ENCODE measurements at regions not wholly inside any gene's neighbourhood (a gene's known extent, or its start where the extent isn't known, plus 50 kb on each side); places are given as distances from the start of the nearest gene placed in this dataset.
"Not testable (repeated sequence)": the region's sequence is repeated elsewhere in the genome, so short reads cannot be mapped to it uniquely, and the experiment has no call there.

DNA sequence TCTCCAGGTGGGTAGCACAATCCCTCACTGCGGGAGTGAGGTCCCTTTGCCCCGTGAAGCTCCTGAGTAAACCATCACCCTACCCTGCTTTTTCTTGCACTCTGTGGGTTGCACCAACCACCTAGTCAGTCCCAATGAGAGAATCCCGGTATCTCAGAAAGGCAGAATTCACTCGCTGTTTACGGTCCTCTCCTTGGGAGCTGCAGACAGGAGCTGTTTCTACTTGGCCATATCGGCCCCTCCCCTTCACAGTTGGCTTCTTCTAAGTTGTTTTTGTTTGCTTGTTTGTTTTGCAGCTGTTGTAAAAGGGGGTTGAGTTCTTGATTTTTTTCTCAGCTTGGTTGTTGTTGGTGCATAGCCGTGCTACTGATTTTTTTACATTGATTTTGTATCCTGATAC, 237.0 kb upstream of the RASA1 start:
- Histone ChIP-seq H3K4me2 (ENCODE audit: low read length) (no peak overlapping the region), H3K9ac (no peak overlapping the region), H3K4me3 (ENCODE audit: low read depth, low read length) (no peak overlapping the region), H3K36me3 (ENCODE audit: control insufficient read depth, insufficient read depth, low read length) (no peaks in the 10 kb centered on the region), H3K27me3 (ENCODE audit: control insufficient read depth, insufficient read depth, low read length) (no peaks in the 10 kb centered on the region), H2AFZ (no peak overlapping the region), H3K27ac (no peak overlapping the region), H3K4me1 (no peaks in the 10 kb centered on the region), H3K9me3 (ENCODE audit: control insufficient read depth, low read length) (no peaks in the 10 kb centered on the region), H3K79me2 (no peaks in the 10 kb centered on the region)
- TF ChIP-seq, protein P1, sequence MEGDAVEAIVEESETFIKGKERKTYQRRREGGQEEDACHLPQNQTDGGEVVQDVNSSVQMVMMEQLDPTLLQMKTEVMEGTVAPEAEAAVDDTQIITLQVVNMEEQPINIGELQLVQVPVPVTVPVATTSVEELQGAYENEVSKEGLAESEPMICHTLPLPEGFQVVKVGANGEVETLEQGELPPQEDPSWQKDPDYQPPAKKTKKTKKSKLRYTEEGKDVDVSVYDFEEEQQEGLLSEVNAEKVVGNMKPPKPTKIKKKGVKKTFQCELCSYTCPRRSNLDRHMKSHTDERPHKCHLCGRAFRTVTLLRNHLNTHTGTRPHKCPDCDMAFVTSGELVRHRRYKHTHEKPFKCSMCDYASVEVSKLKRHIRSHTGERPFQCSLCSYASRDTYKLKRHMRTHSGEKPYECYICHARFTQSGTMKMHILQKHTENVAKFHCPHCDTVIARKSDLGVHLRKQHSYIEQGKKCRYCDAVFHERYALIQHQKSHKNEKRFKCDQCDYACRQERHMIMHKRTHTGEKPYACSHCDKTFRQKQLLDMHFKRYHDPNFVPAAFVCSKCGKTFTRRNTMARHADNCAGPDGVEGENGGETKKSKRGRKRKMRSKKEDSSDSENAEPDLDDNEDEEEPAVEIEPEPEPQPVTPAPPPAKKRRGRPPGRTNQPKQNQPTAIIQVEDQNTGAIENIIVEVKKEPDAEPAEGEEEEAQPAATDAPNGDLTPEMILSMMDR (IDR thresholded peaks at IDR 0.05), result no peak

- Histone ChIP-seq H3K9ac (no peak overlapping the region), H3K27me3 (ENCODE audit: control insufficient read depth, insufficient read depth, low read length) (no peaks in the 10 kb centered on the region), H3K27ac (no peak overlapping the region), H3K4me1 (no peaks in the 10 kb centered on the region), H3K36me3 (ENCODE audit: control insufficient read depth, insufficient read depth, low read length) (no peaks in the 10 kb centered on the region), H3K79me2 (no peaks in the 10 kb centered on the region), H2AFZ (no peak overlapping the region), H3K9me3 (ENCODE audit: control insufficient read depth, low read length) (no peaks in the 10 kb centered on the region), H3K4me2 (ENCODE audit: low read length) (no peak overlapping the region), H3K4me3 (ENCODE audit: low read depth, low read length) (no peak overlapping the region)
- TF ChIP-seq, protein P1 (IDR thresholded peaks at IDR 0.05), result no peak
Measured at GRCh38 chr5:87034557-87034956, 233.1 kb upstream of the RASA1 start.

DNA sequence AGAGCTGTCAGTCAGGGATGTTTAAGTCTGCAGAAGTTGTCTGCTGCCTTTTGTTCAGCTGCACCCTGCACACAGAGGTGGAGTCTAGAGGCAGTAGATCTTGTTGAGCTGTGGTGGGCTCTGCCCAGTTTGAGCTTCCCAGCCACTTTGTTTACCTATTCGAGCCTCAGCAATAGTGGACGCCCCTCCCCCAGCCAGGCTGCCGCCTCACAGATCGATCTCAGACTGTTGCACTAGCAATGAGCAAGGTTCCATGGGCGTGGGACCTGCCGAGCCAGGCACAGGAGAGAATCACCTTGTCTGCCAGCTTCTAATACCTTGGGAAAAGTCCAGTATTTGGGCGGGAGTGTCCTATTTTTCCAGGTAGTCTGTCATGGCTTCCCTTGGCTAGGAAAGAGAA, 225.1 kb upstream of the RASA1 start:
- H3K27ac ChIP-seq, result no peak overlapping the region
- H3K36me3 ChIP-seq (ENCODE audit: control insufficient read depth, insufficient read depth, low read length), result no peaks in the 10 kb centered on the region
- no peaks in the 10 kb centered on the region for H3K27me3 ChIP-seq (ENCODE audit: control insufficient read depth, insufficient read depth, low read length)
- H3K9ac ChIP-seq, result no peak overlapping the region
- H3K9me3 ChIP-seq (ENCODE audit: control insufficient read depth, low read length), result no peaks in the 10 kb centered on the region
- TF ChIP-seq, protein P1 (IDR thresholded peaks at IDR 0.05), result no peak
- H3K79me2 ChIP-seq, result no peaks in the 10 kb centered on the region
- no peak overlapping the region for H3K4me3 ChIP-seq (ENCODE audit: low read depth, low read length)
- no peaks in the 10 kb centered on the region for H3K4me1 ChIP-seq
- no peak overlapping the region for H3K4me2 ChIP-seq (ENCODE audit: low read length)
- no peak overlapping the region for H2AFZ ChIP-seq

GRCh38 chr5:87048156-87048555, 219.5 kb upstream of the RASA1 start:
- no peak overlapping the region for H3K4me2 ChIP-seq (ENCODE audit: low read length)
- no peaks in the 10 kb centered on the region for H3K36me3 ChIP-seq (ENCODE audit: control insufficient read depth, insufficient read depth, low read length)
- no peak overlapping the region for H3K9ac ChIP-seq
- no peak overlapping the region for H3K27ac ChIP-seq
- TF ChIP-seq, protein P1 (IDR thresholded peaks at IDR 0.05), result no peak
- H3K9me3 ChIP-seq (ENCODE audit: control insufficient read depth, low read length), result no peaks in the 10 kb centered on the region
- no peak overlapping the region for H2AFZ ChIP-seq
- H3K4me3 ChIP-seq (ENCODE audit: low read depth, low read length), result no peak overlapping the region
- H3K27me3 ChIP-seq (ENCODE audit: control insufficient read depth, insufficient read depth, low read length), result no peaks in the 10 kb centered on the region
- H3K4me1 ChIP-seq, result no peaks in the 10 kb centered on the region
- H3K79me2 ChIP-seq, result no peaks in the 10 kb centered on the region

GRCh38 chr5:87049012-87049411, 218.7 kb upstream of the RASA1 start:
- not testable (repeated sequence) for H3K27me3 ChIP-seq (ENCODE audit: control insufficient read depth, insufficient read depth, low read length); H3K27ac ChIP-seq; H3K9ac ChIP-seq; H3K9me3 ChIP-seq (ENCODE audit: control insufficient read depth, low read length); H3K4me2 ChIP-seq (ENCODE audit: low read length); H3K4me1 ChIP-seq; H2AFZ ChIP-seq; H3K36me3 ChIP-seq (ENCODE audit: control insufficient read depth, insufficient read depth, low read length); H3K4me3 ChIP-seq (ENCODE audit: low read depth, low read length); H3K79me2 ChIP-seq

Data from parathyroid adenoma (tissue), 2 donors.